H1 (cell line): ENCODE measurements at regions not wholly inside any gene's neighbourhood (a gene's known extent, or its start where the extent isn't known, plus 50 kb on each side); places are given as distances from the start of the nearest gene placed in this dataset.

Experiments
- CTCF ChIA-PET: fragments of 300-600 bp; sonication (Branson Sonifier 250); formaldehyde crosslinking; loops from one replicate; lab custom pipeline; 2021; ENCODE audit not compliant: partially characterized antibody; lab: Charles Lee
- POLR2A ChIA-PET: fragments of 300-600 bp; sonication (Branson Sonifier 250); formaldehyde crosslinking; loops from one replicate; lab custom pipeline; 2021; ENCODE audit warnings: inconsistent platforms; ENCODE audit not compliant: partially characterized antibody; lab: Charles Lee
- DNase-seq, 2 experiments: peaks; one replicate each; pipeline versions ENCODE4 v3.0.0 to v3.0.0-alpha.2; 2010 to 2022; ENCODE audit warnings: low spot score in 2 of 2, low read depth in 1 of 2, mixed read lengths in 1 of 2
- FAIRE-seq: peaks from 2 replicates; lab custom pipeline; 2011; peaks lifted over from hg19 to GRCh38; lab: Jason Lieb, UNC
- H2AFZ ChIP-seq: 2 replicates; pipeline ENCODE4 v1.8.1; 2012; ENCODE audit warnings: low read length, inconsistent platforms
- H2AK5ac ChIP-seq: 2 replicates; pipeline ENCODE4 v1.6.1; 2013; ENCODE audit warnings: low read depth, low read length
- H2BK120ac ChIP-seq: replicated peaks from 2 replicates; pipeline ENCODE3; 2013; ENCODE audit warnings: low read depth, low read length, inconsistent platforms
- H2BK12ac ChIP-seq: 2 replicates; pipeline ENCODE4 v1.6.1; 2013; ENCODE audit warnings: low read depth, low read length
- H2BK15ac ChIP-seq: 2 replicates; pipeline ENCODE4 v1.6.1; 2013; ENCODE audit warnings: low read length
- H2BK20ac ChIP-seq: 2 replicates; pipeline ENCODE4 v1.6.1; 2013; ENCODE audit warnings: low read length
- H2BK5ac ChIP-seq: 2 replicates; pipeline ENCODE4 v1.6.1; 2013; ENCODE audit warnings: low read depth, low read length
- H3K14ac ChIP-seq: 2 replicates; pipeline ENCODE4 v1.6.1; 2013; ENCODE audit warnings: inconsistent platforms; ENCODE audit not compliant: insufficient read length
- H3K18ac ChIP-seq: 2 replicates; pipeline ENCODE4 v1.6.1; 2013; ENCODE audit warnings: low read length; ENCODE audit errors: extremely low read depth
- H3K23ac ChIP-seq: 2 replicates; pipeline ENCODE4 v1.6.1; 2013; ENCODE audit warnings: inconsistent platforms; ENCODE audit not compliant: insufficient read length
- H3K23me2 ChIP-seq: 2 replicates; pipeline ENCODE4 v1.6.1; 2013; ENCODE audit warnings: low read depth, low read length
- H3K27ac ChIP-seq: 2 replicates; pipeline ENCODE4 v1.6.1; 2011; ENCODE audit warnings: low read depth, low read length, inconsistent platforms
- H3K27me3 ChIP-seq, 4 experiments: replicated peaks in 1 of 4; 1 replicate in 1 of 4; 2 replicates in 3 of 4; pipeline versions ENCODE4 v1.6.1 to v1.8.1; 2011 to 2013; ENCODE audit warnings: low read length in 3 of 4, mild to moderate bottlenecking in 3 of 4, inconsistent platforms in 2 of 4, mixed read lengths in 2 of 4, moderate library complexity in 1 of 4; ENCODE audit not compliant: control insufficient read depth in 3 of 4, insufficient read depth in 3 of 4; ENCODE audit errors: extremely low read depth in 1 of 4
- H3K36me3 ChIP-seq, 4 experiments: 2 replicates each; pipeline versions ENCODE4 v1.6.1 to v1.8.1; 2011 to 2013; ENCODE audit warnings: mild to moderate bottlenecking in 4 of 4, low read length in 3 of 4, moderate library complexity in 2 of 4, control low read depth in 1 of 4, inconsistent platforms in 1 of 4; ENCODE audit not compliant: insufficient read depth in 4 of 4, control insufficient read depth in 2 of 4
- H3K4ac ChIP-seq: replicated peaks from 2 replicates; pipeline ENCODE3; 2013; ENCODE audit warnings: low read length, low read depth, mixed read lengths, inconsistent platforms; ENCODE audit not compliant: insufficient read length
- H3K4me1 ChIP-seq, 4 experiments: replicated peaks in 1 of 4; 1 replicate in 1 of 4; 2 replicates in 3 of 4; pipeline versions ENCODE4 v1.6.1 to v1.8.1; 2011 to 2013; ENCODE audit warnings: low read length in 3 of 4, inconsistent platforms in 2 of 4, mixed read lengths in 1 of 4; ENCODE audit not compliant: insufficient read depth in 4 of 4, control insufficient read depth in 3 of 4
- H3K4me2 ChIP-seq, 2 experiments: 2 replicates each; pipeline versions ENCODE4 v1.6.1 to v1.8.1; 2011 to 2013; ENCODE audit warnings: low read depth in 2 of 2, low read length in 2 of 2, control low read depth in 1 of 2, inconsistent platforms in 1 of 2, mild to moderate bottlenecking in 1 of 2; ENCODE audit not compliant: insufficient read depth in 1 of 2
- H3K4me3 ChIP-seq, 4 experiments: fragments of 200-600, 300-600 bp in 1 of 4; sonication (generic), shearing (Covaris generic), sonication (Bioruptor Twin) in 1 of 4; 2 replicates each; pipeline versions ENCODE4 v1.5.1 to v1.8.1; 2011 to 2016; ENCODE audit warnings: low read length in 4 of 4, low read depth in 3 of 4, control low read depth in 2 of 4, inconsistent platforms in 2 of 4, mild to moderate bottlenecking in 2 of 4, mixed read lengths in 1 of 4, moderate library complexity in 1 of 4; ENCODE audit not compliant: insufficient read depth in 2 of 4; ENCODE audit errors: extremely low read depth in 1 of 4
- H3K56ac ChIP-seq: replicated peaks from 2 replicates; pipeline ENCODE3; 2013; ENCODE audit warnings: low read depth, mild to moderate bottlenecking, mixed read lengths, low read length, inconsistent platforms; ENCODE audit not compliant: insufficient read length
- H3K79me1 ChIP-seq: 2 replicates; pipeline ENCODE4 v1.6.1; 2013; ENCODE audit warnings: low read depth, low read length, control low read depth
- H3K79me2 ChIP-seq, 2 experiments: 2 replicates each; pipeline versions ENCODE4 v1.6.1 to v1.8.1; 2012 to 2013; ENCODE audit warnings: low read length in 2 of 2, mild to moderate bottlenecking in 2 of 2, inconsistent platforms in 1 of 2; ENCODE audit not compliant: insufficient read depth in 2 of 2, control insufficient read depth in 1 of 2
- H3K9ac ChIP-seq, 4 experiments: replicated peaks in 1 of 4; 1 replicate in 1 of 4; 2 replicates in 3 of 4; pipeline versions ENCODE4 v1.6.1 to v1.8.1; 2011 to 2013; ENCODE audit warnings: low read depth in 3 of 4, low read length in 3 of 4, control low read depth in 2 of 4, mild to moderate bottlenecking in 2 of 4, moderate library complexity in 2 of 4, inconsistent platforms in 1 of 4; ENCODE audit errors: extremely low read depth in 1 of 4
- H3K9me3 ChIP-seq, 2 experiments: 2 replicates each; pipeline versions ENCODE4 v1.6.1 to v1.8.1; 2012 to 2013; ENCODE audit warnings: mild to moderate bottlenecking in 2 of 2, moderate library complexity in 2 of 2, control low read depth in 1 of 2, inconsistent platforms in 1 of 2, low read depth in 1 of 2, low read length in 1 of 2, mixed read lengths in 1 of 2; ENCODE audit not compliant: insufficient read depth in 2 of 2
- H4K20me1 ChIP-seq, 2 experiments: replicated peaks in 1 of 2; 2 replicates each; pipeline versions ENCODE3 to v1.8.1; 2011 to 2013; ENCODE audit warnings: inconsistent platforms in 2 of 2, low read length in 2 of 2, mild to moderate bottlenecking in 1 of 2; ENCODE audit not compliant: insufficient read depth in 2 of 2, control insufficient read depth in 1 of 2
- H4K5ac ChIP-seq: 2 replicates; pipeline ENCODE4 v1.6.1; 2013; ENCODE audit warnings: low read length, low read depth, mixed read lengths, inconsistent platforms; ENCODE audit not compliant: insufficient read length
- H4K8ac ChIP-seq: 2 replicates; pipeline ENCODE4 v1.8.0; 2013; ENCODE audit warnings: mild to moderate bottlenecking, moderate library complexity, low read length, inconsistent platforms; ENCODE audit not compliant: insufficient read depth; ENCODE audit errors: extremely low read depth
- H4K91ac ChIP-seq: replicated peaks from 2 replicates; pipeline ENCODE3; 2013; ENCODE audit warnings: low read length, mixed read lengths, inconsistent platforms; ENCODE audit not compliant: insufficient read length
- CBX5 ChIP-seq: fragments of 300-800, 300-1000 bp; sonication (generic); IDR thresholded peaks from 2 replicates; pipeline ENCODE4 v1.7.1; 2016; ENCODE audit warnings: antibody characterized with exemption, low read length, low read depth
- NANOG ChIP-seq: IDR thresholded peaks from 2 replicates; pipeline ENCODE4 v1.6.1; 2011; ENCODE audit warnings: low read length, low read depth, mild to moderate bottlenecking, inconsistent platforms; ENCODE audit not compliant: insufficient read depth, poor library complexity, severe bottlenecking
- POLR2AphosphoS5 ChIP-seq: IDR thresholded peaks from 2 replicates; pipeline ENCODE4 v1.6.1; 2011; ENCODE audit warnings: low read depth, low read length
- TEAD4 ChIP-seq: IDR thresholded peaks from 2 replicates; pipeline ENCODE4 v1.6.1; 2012; ENCODE audit warnings: low read depth, low read length, inconsistent platforms, mixed read lengths

DNA sequence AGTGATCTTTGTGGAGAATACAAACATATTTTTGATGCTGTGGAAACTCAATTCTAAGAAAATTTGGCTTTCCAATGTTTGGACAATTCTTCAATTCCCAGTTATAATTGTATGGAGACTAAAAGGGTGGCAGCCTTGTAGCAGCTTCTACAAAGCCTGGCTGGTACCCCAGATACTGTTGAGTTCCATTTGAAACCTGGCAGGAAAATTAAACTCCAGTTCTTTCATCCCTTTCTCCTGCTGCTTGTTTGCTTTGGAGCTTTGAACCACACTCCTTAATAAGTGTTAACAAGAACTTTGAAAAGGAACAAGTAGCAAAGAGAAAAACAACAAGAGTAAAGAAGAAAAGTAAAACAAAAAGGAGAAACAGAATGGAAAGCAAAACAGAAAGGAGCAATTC, 172.6 kb upstream of the ADAMTS5 start:
- H3K4ac ChIP-seq, result no peak overlapping the region
- no peak overlapping the region for H2AFZ ChIP-seq
- no peak overlapping the region for H2AK5ac ChIP-seq
- no peak overlapping the region for H3K4me2 ChIP-seq
- H3K56ac ChIP-seq, result no peak overlapping the region
- no peak overlapping the region for H3K18ac ChIP-seq
- FAIRE-seq, result no peak
- H3K23me2 ChIP-seq, result no peaks in the 10 kb centered on the region
- no peak overlapping the region for H2BK15ac ChIP-seq
- H4K5ac ChIP-seq, result no peak overlapping the region
- H4K20me1 ChIP-seq, result no peaks in the 10 kb centered on the region
- no peaks in the 10 kb centered on the region for H3K79me2 ChIP-seq
- no peak overlapping the region for H4K91ac ChIP-seq
- POLR2A ChIA-PET, result no interaction called here
- CTCF ChIA-PET, result interaction anchor here (1.6 kb wide), 1 partner anchor 73 kb away, joined by 4 read pairs; no protein-coding TSS in a partner anchor
- no peaks in the 10 kb centered on the region for H3K36me3 ChIP-seq
- no peak overlapping the region for H3K23ac ChIP-seq
- no peak overlapping the region for H3K27ac ChIP-seq
- H2BK20ac ChIP-seq, result no peak overlapping the region
- no peak overlapping the region for H4K8ac ChIP-seq
- H3K4me3 ChIP-seq, result no peak overlapping the region
- no peaks in the 10 kb centered on the region for H3K79me1 ChIP-seq
- no peaks in the 10 kb centered on the region; a peak in 1 of 4 replicates for H3K9me3 ChIP-seq
- H3K14ac ChIP-seq, result no peak overlapping the region
- no peak overlapping the region for H3K9ac ChIP-seq
- no peak overlapping the region for H2BK12ac ChIP-seq
- H2BK5ac ChIP-seq, result no peak overlapping the region
- no peaks in the 10 kb centered on the region for H3K27me3 ChIP-seq
- H2BK120ac ChIP-seq, result no peak overlapping the region
- no peak for DNase-seq
- H3K4me1 ChIP-seq, result no peaks in the 10 kb centered on the region
- TF ChIP-seq CBX5, result no peak
- TF ChIP-seq POLR2AphosphoS5, result no peak
- TF ChIP-seq TEAD4, result no peak
- no peak for TF ChIP-seq NANOG
